ENCODE measurements at regions not wholly inside any gene's neighbourhood (a gene's known extent, or its start where the extent isn't known, plus 50 kb on each side); places are given as distances from the start of the nearest gene placed in this dataset.

DNA sequence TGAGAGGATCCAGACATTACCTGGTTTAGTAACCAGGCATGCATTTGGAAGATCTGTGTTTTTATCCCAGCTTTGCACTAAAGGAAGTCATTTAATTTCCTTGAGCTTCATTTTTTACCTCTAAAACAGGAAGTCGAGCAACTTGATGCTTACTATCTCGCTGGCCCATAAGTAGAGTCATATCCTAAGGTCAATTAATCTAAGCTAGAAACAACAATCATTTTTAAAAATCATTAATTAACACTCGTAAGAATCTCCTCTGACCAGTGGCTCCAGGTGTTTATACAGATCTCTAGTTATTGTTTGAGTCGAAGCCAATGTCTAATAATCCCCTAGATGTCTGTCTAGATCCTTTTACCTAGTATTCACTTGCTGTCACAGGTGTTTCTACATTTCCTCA lies 355.8 kb upstream of the DCN start:
- DNase-seq (ENCODE audit: low spot score), result no peak
- TF ChIP-seq, protein P1, sequence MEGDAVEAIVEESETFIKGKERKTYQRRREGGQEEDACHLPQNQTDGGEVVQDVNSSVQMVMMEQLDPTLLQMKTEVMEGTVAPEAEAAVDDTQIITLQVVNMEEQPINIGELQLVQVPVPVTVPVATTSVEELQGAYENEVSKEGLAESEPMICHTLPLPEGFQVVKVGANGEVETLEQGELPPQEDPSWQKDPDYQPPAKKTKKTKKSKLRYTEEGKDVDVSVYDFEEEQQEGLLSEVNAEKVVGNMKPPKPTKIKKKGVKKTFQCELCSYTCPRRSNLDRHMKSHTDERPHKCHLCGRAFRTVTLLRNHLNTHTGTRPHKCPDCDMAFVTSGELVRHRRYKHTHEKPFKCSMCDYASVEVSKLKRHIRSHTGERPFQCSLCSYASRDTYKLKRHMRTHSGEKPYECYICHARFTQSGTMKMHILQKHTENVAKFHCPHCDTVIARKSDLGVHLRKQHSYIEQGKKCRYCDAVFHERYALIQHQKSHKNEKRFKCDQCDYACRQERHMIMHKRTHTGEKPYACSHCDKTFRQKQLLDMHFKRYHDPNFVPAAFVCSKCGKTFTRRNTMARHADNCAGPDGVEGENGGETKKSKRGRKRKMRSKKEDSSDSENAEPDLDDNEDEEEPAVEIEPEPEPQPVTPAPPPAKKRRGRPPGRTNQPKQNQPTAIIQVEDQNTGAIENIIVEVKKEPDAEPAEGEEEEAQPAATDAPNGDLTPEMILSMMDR (IDR thresholded peaks at IDR 0.05; ENCODE audit: borderline replicate concordance, control extremely low read depth, extremely low read depth, insufficient read depth, missing control alignments), result no peak
- in situ Hi-C loops (cut with MboI; ENCODE audit: low sequenced_read_pairs, unreplicated experiment), result no loop called here

- TF ChIP-seq, protein P1 (IDR thresholded peaks at IDR 0.05; ENCODE audit: borderline replicate concordance, control extremely low read depth, extremely low read depth, insufficient read depth, missing control alignments), result no peak
- no peak for DNase-seq (ENCODE audit: low spot score)
- in situ Hi-C loops (cut with MboI; ENCODE audit: low sequenced_read_pairs, unreplicated experiment), result no loop called here
Observed at GRCh38 chr12:91533366-91533765, 350.7 kb upstream of the DCN start.

DNA sequence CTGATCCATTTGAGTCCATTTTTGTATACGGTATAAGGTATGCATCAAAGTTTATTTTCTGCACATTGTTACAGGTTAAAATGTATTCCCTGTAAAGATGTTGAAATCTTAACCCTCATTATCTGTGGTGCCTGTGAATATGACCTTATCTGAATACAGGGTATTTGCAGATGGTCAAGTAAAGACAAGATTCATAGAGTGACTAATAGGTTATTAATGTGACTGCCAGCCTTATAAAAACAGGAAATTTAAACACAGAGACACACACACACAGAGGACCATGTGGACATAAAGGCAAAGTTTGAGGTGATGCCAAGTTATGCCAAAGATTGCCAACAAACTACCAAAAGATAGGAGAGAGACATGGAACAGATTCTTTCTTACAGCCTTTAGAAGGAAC lies 347.2 kb upstream of the DCN start:
- TF ChIP-seq, protein P1 (IDR thresholded peaks at IDR 0.05; ENCODE audit: borderline replicate concordance, control extremely low read depth, extremely low read depth, insufficient read depth, missing control alignments), result no peak
- in situ Hi-C loops (cut with MboI; ENCODE audit: low sequenced_read_pairs, unreplicated experiment), result no loop called here
- no peak for DNase-seq (ENCODE audit: low spot score)

- TF ChIP-seq, protein P1 (IDR thresholded peaks at IDR 0.05; ENCODE audit: borderline replicate concordance, control extremely low read depth, extremely low read depth, insufficient read depth, missing control alignments), result no peak
- in situ Hi-C loops (cut with MboI; ENCODE audit: low sequenced_read_pairs, unreplicated experiment), result no loop called here
- DNase-seq (ENCODE audit: low spot score), result no peak
Observed at GRCh38 chr12:91523831-91524230, 341.2 kb upstream of the DCN start.

GRCh38 chr12:91516695-91517047 lies 334.1 kb upstream of the DCN start:
- DNase-seq (ENCODE audit: low spot score), result no peak
- in situ Hi-C loops (cut with MboI; ENCODE audit: low sequenced_read_pairs, unreplicated experiment), result no loop called here
- TF ChIP-seq, protein P1 (IDR thresholded peaks at IDR 0.05; ENCODE audit: borderline replicate concordance, control extremely low read depth, extremely low read depth, insufficient read depth, missing control alignments), result no peak

DNA sequence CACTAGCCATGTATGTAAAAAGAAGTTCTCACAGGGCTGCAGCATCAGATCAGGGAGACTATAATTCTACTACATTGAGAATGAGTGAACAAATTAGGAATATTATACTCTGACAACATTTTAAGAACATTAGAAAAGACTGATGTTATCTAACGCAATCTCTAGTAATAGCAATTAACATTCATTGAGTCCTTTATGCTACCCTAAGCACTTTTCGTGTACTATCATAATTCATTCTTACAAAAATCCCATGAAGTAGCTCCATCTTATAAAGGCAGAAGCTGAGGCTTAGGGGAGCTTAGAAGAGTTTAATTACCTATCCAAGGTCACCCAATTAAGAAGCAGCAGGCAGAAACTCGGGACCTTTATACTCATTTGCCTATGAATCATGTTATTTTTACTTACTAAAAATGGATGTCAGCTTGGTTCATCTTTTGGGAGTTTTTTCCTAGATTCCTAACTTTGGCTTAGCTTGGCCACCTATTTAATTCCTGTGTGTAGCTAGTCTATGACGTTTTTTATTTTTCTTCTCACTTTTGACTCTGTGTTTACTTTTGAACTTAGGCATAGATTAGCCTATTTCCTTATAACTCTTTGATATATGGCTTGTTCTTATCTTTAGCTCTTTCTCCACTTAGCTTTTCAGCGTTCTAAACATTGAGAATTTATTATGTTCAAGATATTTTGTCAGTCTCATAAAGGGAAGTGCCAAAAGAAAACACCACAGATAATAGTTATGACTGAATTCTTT lies 333.5 kb upstream of the DCN start:
- in situ Hi-C loops (cut with MboI; ENCODE audit: low sequenced_read_pairs, unreplicated experiment), result no loop called here
- DNase-seq (ENCODE audit: low spot score), result no peak
- TF ChIP-seq, protein P1 (IDR thresholded peaks at IDR 0.05; ENCODE audit: borderline replicate concordance, control extremely low read depth, extremely low read depth, insufficient read depth, missing control alignments), result no peak

Data from GM13976 (cell line).